ENCODE measurements at regions not wholly inside any gene's neighbourhood (a gene's known extent, or its start where the extent isn't known, plus 50 kb on each side); places are given as distances from the start of the nearest gene placed in this dataset.

- no peak for TF ChIP-seq CTCF (IDR thresholded peaks at IDR 0.05; ENCODE audit: low read depth, low read length, poor library complexity, severe bottlenecking)
- TF ChIP-seq EZH2phosphoT487 (IDR thresholded peaks at IDR 0.05; ENCODE audit: borderline replicate concordance, low read length), result no peak
Observed at GRCh38 chr1:22204057-22204840, 61.4 kb upstream of the WNT4 start.
